Neural progenitor cell (in vitro differentiated cells): ENCODE measurements at regions not wholly inside any gene's neighbourhood (a gene's known extent, or its start where the extent isn't known, plus 50 kb on each side); places are given as distances from the start of the nearest gene placed in this dataset.

Experiments used
- EZH2 ChIP-seq: fragments of 200-600 bp; sonication (generic); IDR thresholded peaks from 2 replicates; pipeline ENCODE4 v1.6.1; 2017; ENCODE audit warnings: antibody characterized with exemption, mild to moderate bottlenecking, moderate library complexity
- EZH2phosphoT487 ChIP-seq: fragments of 200-600 bp; sonication (generic); IDR thresholded peaks from 2 replicates; pipeline ENCODE4 v1.6.1; 2017; ENCODE audit warnings: antibody characterized with exemption
- TF ChIP-seq, protein P1 (sequence below): fragments of 200-600 bp; sonication (generic); IDR thresholded peaks from 2 replicates; pipeline ENCODE4 v1.5.1; 2017; ENCODE audit warnings: antibody characterized with exemption, mild to moderate bottlenecking

GRCh38 chr16:85395913-85396878 is 216.9 kb upstream of the GSE1 start:
- TF ChIP-seq, protein P1, sequence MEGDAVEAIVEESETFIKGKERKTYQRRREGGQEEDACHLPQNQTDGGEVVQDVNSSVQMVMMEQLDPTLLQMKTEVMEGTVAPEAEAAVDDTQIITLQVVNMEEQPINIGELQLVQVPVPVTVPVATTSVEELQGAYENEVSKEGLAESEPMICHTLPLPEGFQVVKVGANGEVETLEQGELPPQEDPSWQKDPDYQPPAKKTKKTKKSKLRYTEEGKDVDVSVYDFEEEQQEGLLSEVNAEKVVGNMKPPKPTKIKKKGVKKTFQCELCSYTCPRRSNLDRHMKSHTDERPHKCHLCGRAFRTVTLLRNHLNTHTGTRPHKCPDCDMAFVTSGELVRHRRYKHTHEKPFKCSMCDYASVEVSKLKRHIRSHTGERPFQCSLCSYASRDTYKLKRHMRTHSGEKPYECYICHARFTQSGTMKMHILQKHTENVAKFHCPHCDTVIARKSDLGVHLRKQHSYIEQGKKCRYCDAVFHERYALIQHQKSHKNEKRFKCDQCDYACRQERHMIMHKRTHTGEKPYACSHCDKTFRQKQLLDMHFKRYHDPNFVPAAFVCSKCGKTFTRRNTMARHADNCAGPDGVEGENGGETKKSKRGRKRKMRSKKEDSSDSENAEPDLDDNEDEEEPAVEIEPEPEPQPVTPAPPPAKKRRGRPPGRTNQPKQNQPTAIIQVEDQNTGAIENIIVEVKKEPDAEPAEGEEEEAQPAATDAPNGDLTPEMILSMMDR = no peak
- no peak for TF ChIP-seq EZH2
- no peak for TF ChIP-seq EZH2phosphoT487
